GM19372 (cell line): ENCODE measurements at regions not wholly inside any gene's neighbourhood (a gene's known extent, or its start where the extent isn't known, plus 50 kb on each side); places are given as distances from the start of the nearest gene placed in this dataset.
"Not testable (repeated sequence)": the region's sequence is repeated elsewhere in the genome, so short reads cannot be mapped to it uniquely, and the experiment has no call there.

Source experiments
- ATAC-seq: cut with Tn5 transposase; IDR thresholded peaks from one replicate; pipeline ENCODE4 v1.9.1; 2021; ENCODE audit warnings: mild to moderate bottlenecking, low read depth, moderate library complexity; ENCODE audit not compliant: unreplicated experiment

DNA sequence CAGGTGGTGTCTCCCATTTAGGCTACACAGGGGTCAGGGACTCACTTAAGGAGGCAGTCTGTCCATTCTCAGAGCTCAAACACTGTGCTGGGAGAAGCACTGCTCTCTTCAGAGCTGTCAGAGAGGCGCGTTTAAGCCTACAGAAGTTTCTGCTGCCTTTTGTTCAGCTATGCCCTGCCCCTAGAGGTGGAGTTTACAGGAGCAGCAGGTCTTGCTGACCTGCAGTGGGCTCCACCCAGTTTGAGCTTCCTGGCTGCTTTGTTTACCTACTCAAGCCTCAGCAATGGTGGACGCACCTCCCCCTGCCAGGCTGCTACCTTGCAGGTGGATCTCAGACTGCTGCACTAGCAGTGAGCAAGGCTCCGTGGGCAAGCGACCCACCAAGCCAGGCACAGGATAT is 260.1 kb downstream of the MEF2C start:
- ATAC-seq = not testable (repeated sequence)

DNA sequence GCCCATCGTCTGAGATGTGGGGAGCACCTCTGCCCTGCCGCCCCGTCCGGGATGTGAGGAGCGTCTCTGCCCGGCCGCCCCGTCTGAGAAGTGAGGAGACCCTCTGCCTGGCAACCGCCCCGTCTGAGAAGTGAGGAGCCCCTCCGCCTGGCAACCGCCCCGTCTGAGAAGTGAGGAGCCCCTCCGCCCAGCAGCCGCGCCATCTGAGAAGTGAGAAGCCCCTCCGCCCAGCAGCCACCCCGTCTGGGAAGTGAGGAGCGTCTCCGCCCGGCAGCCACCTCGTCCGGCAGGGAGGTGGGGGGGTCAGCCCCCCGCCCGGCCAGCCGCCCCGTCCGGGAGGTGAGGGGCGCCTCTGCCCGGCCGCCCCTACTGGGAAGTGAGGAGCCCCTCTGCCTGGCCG is 267.2 kb downstream of the MEF2C start:
- not testable (repeated sequence) for ATAC-seq

DNA sequence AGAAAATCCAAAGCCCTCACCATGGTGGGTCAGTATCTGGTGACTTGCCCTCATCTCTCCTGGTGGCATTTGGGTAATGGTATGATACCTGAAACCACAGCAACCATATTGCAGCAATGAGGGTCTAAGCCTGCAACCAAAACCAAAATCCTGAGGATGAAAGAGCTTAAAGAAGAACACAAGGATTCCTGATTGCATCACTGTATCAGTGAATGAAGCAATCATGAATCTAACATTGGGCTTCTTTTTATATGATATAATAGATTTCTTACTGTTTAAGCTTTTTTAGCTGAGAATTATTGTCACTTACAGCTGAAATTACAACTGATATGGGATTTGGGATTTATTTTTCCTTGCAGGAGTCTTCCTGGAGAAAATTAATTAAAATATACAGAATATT is 269.9 kb downstream of the MEF2C start:
- ATAC-seq = no peak

DNA sequence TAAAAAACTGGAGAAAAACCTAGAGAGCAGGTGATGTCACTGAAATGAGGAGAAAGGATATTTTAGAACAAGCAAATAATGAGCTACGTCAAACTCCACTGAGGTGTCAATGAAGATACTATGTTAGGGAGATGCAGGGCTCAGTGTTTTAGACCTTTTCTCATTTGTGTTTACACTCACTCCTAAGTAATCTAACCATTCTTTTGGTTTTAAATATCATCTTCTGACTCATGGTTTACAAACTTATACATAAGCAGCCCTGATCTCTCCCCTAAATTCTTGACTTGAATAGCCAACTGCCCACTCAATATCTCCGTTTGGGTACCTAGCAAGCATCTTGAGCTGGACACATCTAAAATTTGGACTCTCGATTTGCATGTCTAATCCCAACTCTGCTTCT is 272.4 kb downstream of the MEF2C start:
- no peak for ATAC-seq

DNA sequence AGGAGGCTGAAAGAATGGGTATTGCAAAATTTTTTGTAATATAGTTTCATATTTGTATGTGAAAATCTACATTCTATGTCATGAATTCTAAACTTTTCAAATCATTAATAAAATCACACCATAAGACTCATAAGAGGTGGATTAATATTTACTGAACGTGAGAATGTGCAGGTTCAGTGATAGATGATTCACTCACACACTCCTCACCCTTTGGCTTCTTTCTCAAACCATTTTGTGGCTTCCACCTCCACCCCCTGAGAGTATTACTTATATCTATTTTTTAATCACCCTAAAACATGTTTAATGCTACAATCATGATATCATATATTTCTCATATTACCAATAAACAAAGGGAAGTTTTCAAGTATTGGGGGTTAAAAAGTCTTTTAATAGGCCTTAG is 275.5 kb downstream of the MEF2C start:
- no peak for ATAC-seq

DNA sequence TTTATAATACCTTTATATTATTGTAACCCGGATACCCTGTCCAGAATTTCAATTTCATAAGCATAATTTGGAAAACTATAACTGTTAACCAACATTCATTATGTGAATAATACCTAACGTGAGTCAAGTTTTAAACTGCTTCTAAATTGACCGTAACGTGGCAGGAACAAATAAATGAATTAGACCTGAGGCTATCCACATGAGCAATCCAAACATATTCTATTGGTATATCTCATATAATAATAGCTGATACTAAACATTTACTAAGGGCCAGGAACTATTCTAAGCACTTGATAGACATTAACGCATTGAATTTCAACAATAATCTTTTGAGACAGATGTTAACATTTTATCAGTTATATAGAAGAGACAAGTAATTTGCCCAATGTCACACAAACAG is 276.4 kb downstream of the MEF2C start:
- no peak for ATAC-seq

DNA sequence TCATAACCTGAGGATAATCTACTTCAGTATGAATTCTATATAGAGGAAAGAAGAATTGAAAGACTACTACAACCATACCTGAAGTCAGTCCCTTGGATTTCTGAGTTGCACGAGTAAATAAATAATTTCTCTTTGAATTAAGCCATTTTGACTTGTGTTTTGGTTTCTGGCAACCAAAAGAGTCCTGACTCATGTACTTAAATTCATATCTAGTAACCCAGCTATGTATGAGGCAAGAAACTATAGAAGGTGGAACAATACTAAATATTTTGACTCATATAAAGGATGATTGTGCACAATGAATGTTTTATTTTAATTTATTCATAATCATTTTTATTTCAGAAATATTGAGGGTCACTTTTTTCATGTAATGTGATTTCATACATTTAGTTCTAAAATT is 276.8 kb downstream of the MEF2C start:
- no peak for ATAC-seq

DNA sequence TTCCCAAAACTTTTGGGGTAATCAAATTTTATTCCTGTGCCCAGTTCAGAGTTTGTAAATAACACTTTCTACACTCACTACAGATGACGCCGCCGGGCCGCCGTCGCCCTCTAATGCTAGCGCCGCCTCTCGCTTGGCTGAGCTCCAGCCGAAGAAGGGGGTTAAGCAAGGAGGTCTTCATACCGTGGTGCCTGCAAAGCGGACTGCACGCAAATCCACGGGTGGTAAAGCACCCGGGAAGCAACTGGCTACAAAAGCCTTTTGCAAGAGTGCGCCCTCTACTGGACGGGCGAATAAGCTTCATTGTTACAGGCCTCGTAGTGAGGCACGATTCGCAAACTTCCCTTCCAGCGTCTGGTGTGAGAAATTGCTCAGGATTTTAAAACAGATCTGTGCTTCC is 280.4 kb downstream of the MEF2C start:
- ATAC-seq = no peak

DNA sequence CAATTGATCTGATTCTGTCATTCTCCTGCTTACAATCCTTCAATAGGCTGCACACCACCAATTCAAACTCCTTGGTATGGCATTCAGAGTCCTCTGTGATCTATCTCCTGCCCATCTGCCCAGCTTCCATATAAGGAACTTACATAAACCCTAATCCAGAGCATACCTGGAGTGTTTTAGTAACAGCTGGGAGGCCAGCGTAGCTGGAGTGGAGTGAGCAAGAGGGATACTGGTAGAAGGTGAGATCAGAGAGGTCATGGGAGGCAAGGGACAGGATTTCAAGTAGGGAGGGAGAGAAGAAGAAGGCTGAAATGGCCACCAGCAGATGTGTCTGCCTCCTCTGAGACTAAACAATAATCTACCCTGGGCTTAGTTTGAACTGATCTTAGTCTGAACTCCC is 288.5 kb downstream of the MEF2C start:
- ATAC-seq = no peak

DNA sequence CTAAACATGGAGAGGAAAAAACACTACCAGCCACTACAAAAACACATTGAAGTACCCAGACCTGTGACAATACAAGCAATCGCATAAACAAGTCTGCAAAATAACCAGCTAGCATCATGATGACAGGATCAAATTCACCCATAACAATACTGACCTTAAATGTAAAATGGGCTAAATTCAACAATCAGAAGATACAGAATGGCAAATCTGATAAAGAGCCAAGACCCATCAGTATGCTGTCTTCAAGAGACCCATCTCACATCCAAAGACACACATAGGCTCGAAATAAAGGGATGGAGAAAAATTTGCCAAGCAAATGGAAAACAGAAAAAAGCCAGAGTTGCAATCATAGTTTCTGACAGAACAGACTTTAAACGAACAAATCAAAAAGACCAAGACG is 294.4 kb downstream of the MEF2C start:
- ATAC-seq = no peak

DNA sequence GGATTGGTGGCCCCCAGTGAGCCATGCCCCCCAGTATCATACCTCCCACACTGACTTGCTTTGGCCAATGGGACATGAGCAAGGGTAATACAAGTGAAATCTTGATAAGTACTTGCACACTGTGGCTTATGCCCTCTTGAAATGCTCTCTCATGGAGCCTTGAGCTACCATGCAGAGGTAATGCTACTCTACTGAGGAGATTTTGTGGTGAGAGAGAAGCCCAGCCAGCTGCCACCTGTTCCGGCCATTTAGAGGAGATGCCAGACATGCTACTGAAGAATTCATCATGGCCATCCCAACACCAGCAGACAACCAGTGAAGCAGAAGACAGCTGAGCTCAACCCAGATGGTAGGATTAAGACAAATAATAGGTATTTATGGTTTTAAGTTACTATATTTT is 299.5 kb downstream of the MEF2C start:
- no peak for ATAC-seq

DNA sequence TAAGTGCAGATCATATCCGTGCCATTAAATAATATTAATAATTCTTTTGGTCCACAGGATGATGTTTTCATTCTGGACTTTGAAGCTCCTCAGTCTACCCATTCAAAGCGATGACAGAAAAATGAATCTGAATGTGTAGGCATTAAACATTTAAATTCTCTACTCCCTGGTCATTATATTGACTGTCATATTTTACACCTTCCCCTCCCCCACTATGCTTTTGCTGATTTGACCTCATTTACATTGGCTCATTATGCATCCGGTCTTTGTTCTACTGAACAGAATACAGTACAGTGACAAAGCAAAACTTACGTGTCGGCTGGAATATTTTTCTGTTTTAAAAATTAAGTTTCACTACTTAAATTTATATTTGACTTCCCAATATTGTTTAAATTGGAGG is 289.7 kb upstream of the TMEM161B start:
- no peak for ATAC-seq

DNA sequence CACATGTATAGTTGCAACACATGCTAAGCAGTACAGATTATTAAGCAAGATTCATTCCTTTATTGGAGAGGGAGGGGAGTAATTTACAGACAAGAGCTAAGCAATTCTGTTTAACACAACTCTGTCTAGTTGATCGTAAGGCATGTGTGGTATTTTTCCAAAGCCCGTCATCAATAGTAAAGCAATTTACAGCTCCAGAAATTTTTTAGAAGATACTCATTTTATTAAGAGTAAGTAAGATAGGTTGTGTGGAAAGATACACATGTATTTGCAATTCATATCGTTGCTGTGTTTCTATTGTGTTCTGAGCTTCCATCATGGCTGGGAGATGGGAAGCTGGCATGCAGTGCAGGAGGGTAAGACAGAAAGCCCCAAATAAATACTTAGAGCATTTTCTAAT is 289.2 kb upstream of the TMEM161B start:
- no peak for ATAC-seq

DNA sequence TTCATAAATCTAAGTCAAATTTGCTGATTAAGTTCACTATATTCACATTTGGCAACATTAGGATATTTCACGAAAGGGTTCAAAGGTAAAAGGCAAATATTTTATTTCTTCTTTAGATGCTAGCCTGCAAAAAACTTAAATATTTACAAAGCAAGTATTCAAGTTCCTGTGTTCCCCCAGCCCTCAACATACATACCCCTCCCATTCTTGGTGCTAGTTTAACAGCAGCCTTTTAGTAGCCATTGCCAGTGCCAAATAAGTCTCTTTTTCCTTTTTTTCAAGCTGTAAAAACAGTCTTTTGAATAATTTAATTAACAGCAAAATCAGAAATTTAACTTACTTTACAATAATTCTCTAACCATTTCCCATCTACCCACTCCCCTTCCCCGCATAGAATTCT is 288.5 kb upstream of the TMEM161B start:
- ATAC-seq = no peak

DNA sequence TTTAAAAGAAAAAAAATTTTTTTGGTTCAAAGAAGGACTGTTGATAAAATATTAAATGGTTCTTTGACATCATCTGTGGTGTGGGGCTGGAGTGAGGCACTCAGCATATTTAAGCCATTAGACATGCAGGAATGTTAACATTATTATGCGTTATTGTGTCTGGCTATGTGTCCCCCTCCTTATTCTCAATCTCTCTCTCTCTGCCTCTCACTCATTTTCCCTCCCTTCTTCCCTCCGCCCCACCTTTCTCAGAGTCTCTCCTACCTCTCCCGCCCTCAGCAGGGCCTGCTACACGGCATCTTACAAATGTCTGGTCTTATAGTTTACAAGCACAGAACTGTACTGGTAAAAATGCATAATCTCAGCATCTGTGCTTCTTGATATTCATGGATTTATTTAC is 287.8 kb upstream of the TMEM161B start:
- ATAC-seq = no peak

DNA sequence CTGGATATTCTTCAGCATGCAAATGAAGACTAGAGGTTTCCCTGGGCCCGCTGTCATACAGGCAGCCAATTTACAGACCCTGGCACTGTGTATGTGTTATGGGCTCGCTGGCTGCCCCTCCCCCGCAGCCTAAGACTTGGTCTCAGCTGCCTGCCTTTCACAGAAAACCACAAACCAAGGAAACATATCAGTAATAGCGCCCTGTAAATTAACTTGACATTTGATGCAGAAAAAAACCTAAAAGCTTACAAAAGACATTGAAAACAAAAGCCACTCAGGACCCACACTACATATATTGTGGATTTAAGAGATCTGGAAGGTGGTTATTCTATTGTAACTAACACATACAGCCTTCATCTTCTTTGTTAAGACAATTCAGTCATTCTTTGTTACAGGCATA is 287.0 kb upstream of the TMEM161B start:
- ATAC-seq = no peak

DNA sequence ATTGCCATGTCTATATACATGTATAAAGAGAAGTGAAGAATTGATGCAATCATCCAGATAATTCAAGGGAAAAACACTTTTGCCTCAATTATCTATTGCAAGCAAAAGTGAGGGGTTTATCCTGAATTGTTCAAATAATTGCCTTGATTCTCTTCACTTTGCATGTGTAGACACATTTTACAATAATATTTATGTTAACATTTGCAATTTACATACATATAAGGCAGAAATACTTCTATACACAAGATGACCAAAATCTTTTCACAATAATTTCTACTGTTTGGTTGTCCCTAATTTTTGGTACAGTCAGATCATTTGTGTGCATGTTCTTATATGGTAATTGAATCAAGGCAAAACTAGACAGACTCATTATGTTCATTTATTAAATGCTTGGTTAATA is 285.3 kb upstream of the TMEM161B start:
- ATAC-seq = no peak

DNA sequence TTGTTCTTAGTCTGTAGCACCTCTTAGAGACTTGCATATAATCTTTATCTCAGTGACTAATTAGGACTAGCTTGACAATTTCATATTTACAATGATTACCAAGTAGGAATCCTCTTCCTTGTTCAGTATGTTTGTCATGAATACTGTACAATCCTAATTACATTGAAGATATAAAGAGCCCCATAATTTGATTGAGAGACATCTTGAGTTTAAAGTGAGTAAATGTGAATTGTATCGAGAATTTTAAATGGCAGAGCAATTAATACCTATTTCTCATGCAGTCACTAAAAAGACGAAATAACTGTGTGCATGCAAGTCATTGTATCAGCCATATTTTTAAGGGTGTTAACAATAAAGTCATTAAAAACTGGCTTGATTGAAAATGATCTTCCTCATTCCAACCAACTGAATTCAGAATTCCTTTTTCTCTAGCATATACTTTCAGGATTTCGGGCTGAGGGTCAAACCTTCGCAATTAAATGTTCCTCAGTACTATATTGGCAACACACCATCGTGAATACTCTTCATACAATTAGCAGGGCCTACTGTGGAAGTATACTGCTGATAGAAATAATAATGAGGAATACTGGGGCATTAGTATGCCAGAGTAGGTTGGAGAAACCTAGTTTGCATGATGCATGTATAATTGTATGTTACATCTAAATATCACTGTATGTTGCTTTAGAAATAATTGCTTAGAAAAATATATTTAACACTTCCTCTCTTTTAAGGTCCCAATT is 284.7 kb upstream of the TMEM161B start:
- ATAC-seq = no peak

DNA sequence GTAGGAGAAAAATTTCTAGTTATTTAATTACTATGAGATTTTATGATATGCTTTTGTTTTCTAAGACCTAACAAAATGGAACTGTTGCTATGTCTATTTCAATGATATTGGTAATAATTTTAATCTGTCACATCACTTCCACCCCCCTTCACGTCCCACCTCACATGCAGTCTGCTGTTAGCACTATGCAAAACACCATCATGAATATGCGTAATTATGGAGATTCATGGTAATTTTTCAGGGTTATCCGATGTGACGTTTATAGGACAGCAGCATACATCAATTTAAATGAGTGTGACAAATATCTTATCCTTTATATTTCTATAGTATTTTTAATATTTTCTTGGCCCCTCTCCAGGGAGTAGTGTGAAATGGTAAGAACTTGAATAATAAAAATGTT is 283.8 kb upstream of the TMEM161B start:
- no peak for ATAC-seq

DNA sequence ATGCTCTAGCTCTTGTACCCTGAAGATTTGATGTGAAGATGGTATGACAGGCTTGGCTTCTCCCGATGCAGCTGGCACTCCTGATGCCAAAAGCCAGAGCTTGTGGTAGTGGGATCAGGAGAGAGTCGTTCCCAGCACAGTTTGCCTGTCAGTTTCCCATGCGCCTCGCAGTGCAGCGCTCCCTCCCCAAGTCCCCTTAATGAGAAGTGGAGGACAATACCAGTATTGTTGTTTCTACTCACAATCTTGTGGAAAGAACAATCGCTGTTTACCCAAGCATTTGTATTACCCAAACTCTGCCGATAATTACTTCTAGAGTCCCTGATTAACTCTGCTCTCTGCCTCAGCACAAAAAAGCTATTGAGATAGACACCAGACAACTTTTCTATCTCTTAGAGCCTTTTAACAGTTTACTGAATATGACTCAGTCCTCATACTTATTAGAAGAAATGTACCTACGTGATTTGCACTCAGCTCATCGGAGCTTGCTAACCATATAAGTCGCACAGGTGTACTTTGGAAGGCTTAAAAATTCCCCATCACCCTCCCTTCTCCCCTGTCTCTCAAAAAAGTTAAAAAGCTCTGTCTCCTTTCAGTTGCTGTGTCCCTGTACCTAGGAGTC is 283.2 kb upstream of the TMEM161B start:
- no peak for ATAC-seq

DNA sequence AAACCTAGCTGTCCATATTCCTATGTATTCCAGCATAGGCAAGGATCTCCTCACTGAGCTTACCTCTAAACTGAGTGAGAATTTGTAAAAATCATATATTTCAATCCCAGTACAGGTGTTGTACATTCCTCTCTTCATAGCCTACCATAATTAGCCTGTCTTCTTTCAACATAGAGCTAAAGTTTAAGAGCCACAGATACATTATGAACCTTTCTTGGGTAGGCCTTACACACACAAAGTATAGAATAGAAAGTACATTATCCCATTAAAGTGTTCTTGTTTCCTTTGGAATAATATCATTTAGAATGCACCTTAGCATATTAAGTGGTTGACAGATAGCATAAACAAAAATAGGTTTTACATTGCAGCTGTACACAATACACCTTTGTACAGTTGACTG is 282.1 kb upstream of the TMEM161B start:
- ATAC-seq = no peak

DNA sequence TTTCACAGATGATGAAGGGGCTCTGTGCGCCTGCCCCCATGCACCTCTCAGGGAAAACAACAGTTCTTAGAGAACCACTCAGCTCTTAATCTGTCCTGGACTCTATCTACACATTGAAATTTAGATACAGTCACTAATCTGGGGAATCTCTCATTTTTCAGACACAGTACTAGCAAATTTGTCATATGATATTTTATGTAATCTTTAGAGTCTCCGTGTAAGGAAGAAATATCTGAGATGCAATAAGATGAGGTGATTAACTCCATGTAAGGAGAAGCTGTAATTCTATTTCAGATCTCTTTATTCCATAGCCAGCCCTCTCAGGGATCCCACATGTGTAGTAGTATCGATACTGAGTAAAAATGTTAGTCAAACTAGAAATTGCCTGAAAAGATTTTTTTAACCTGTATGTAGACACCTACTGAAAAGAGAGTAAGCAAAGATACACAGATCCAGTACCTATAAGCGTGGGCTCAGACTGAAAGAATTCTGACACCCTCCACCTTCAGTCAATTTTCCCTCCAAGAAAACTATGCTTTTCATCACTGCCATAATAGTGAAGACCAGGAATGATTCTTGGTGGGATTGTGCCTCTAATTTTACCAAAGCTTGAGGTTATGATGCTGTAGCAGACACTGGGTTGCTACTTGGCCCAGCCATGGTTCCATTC is 279.6 kb upstream of the TMEM161B start:
- ATAC-seq = no peak
